ENCODE measurements at regions not wholly inside any gene's neighbourhood (a gene's known extent, or its start where the extent isn't known, plus 50 kb on each side); places are given as distances from the start of the nearest gene placed in this dataset.

- TF ChIP-seq CTCF (conservative IDR thresholded peaks at IDR 0.05; ENCODE audit: low read length) (no peak), EZH2phosphoT487 (IDR thresholded peaks at IDR 0.05; ENCODE audit: borderline replicate concordance) (no peak)
Measured at GRCh38 chr3:87742250-87742649, 316.6 kb downstream of the CGGBP1 start.
